CD4-positive, alpha-beta T cell (primary cell): ENCODE measurements at regions not wholly inside any gene's neighbourhood (a gene's known extent, or its start where the extent isn't known, plus 50 kb on each side); places are given as distances from the start of the nearest gene placed in this dataset.

ENCODE experiments used
- ATAC-seq: fragments of 200-7000 bp; cut with Tn5 transposase; one replicate; pipeline ENCODE4 v1.10.0; 2022; ENCODE audit warnings: mild to moderate bottlenecking; ENCODE audit not compliant: poor library complexity
- CTCF ChIA-PET: fragments of 350-600 bp; sonication (Branson Sonifier 250); formaldehyde crosslinking; loops from one replicate; lab custom pipeline; 2021; ENCODE audit warnings: antibody characterized with exemption, inconsistent platforms; lab: Charles Lee
- POLR2A ChIA-PET: fragments of 350-600 bp; sonication (Branson Sonifier 250); formaldehyde crosslinking; loops from one replicate; lab custom pipeline; 2021; ENCODE audit warnings: antibody characterized with exemption, inconsistent platforms; lab: Charles Lee
- DNase-seq, 14 experiments: peaks; one replicate each; pipeline ENCODE4 v3.0.0-alpha.2; 2013 to 2020; ENCODE audit warnings: mixed read lengths in 2 of 14
- H3K27ac ChIP-seq, 2 donors: one replicate each; pipeline versions ENCODE4 v1.5.1 to v1.7.0; 2013; ENCODE audit warnings: low read length in 2 of 2, low read depth in 1 of 2, mild to moderate bottlenecking in 1 of 2
- H3K27me3 ChIP-seq, 2 experiments: 1 replicate in 1 of 2; 2 replicates in 1 of 2; pipeline versions ENCODE4 v1.6.1 to v1.7.0; 2013; ENCODE audit warnings: low read length in 2 of 2, control low read depth in 1 of 2, mild to moderate bottlenecking in 1 of 2, moderate library complexity in 1 of 2; ENCODE audit not compliant: insufficient read depth in 2 of 2, control insufficient read depth in 1 of 2
- H3K36me3 ChIP-seq: one replicate; pipeline ENCODE4 v1.6.1; 2013; ENCODE audit warnings: low read length, control low read depth; ENCODE audit not compliant: insufficient read depth
- H3K4me1 ChIP-seq: one replicate; pipeline ENCODE4 v1.6.1; 2013; ENCODE audit warnings: low read length, control low read depth; ENCODE audit not compliant: insufficient read depth
- H3K4me3 ChIP-seq: one replicate; pipeline ENCODE4 v1.5.1; 2013; ENCODE audit warnings: mild to moderate bottlenecking, low read length, moderate library complexity
- H3K9me3 ChIP-seq, 2 experiments: 1 replicate in 1 of 2; 2 replicates in 1 of 2; pipeline versions ENCODE4 v1.6.1 to v1.7.0; 2013; ENCODE audit warnings: low read length in 2 of 2, mild to moderate bottlenecking in 2 of 2, control low read depth in 1 of 2, moderate library complexity in 1 of 2; ENCODE audit not compliant: control insufficient read depth in 1 of 2, insufficient read depth in 1 of 2
- H3K27ac Mint-ChIP-seq: one replicate; pipeline ENCODE4 v1.8.0; 2020; ENCODE audit warnings: mixed read lengths
- H3K27me3 Mint-ChIP-seq: one replicate; pipeline ENCODE4 v1.8.0; 2021; ENCODE audit warnings: mixed read lengths
- H3K36me3 Mint-ChIP-seq: one replicate; pipeline ENCODE4 v1.8.0; 2021; ENCODE audit warnings: low read depth, mixed read lengths
- H3K4me1 Mint-ChIP-seq: one replicate; pipeline ENCODE4 v1.8.0; 2021; ENCODE audit warnings: low read depth, mixed read lengths
- H3K4me3 Mint-ChIP-seq: one replicate; pipeline ENCODE4 v1.8.0; 2020; ENCODE audit warnings: mild to moderate bottlenecking, mixed read lengths
- H3K9me3 Mint-ChIP-seq: one replicate; pipeline ENCODE4 v1.8.0; 2020; ENCODE audit warnings: mixed read lengths
- intact Hi-C, 2 experiments: fragments of 100-400 bp; cut with DNase I in 1 of 2; cut with micrococcal nuclease in 1 of 2; formaldehyde crosslinking; loops; one replicate each; pipeline versions ENCODE4 v1.15.1 to v1.9.0; 2023 to 2025; cut with DNase I, micrococcal nuclease
- TF ChIP-seq, protein P1 (sequence below): fragments of 200-600 bp; IDR thresholded peaks from one replicate; pipeline ENCODE4 v1.8.0; 2022; ENCODE audit warnings: antibody characterized with exemption, mild to moderate bottlenecking

DNA sequence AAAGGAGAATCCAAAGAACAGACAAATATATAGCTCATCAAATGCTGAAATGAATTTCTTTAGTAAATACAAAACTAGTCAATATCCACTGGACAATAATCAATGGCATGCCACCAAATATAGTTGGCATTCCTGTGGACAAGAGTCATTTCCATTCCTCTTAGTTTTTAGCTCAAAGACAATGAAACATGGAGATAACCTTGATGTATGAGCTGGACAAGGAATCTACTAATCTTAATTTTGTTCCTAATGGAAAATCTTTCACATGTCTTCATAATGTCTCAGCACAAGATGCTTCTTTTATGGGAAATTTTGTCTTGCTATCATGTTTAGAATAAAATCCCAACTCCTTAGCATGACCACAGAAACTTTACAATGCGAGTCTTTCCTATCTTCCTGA lies 87.8 kb downstream of the PFDN4 start:
- H3K27me3 Mint-ChIP-seq, result peaks cover 51% of the 10 kb centered on the region
- TF ChIP-seq, protein P1, sequence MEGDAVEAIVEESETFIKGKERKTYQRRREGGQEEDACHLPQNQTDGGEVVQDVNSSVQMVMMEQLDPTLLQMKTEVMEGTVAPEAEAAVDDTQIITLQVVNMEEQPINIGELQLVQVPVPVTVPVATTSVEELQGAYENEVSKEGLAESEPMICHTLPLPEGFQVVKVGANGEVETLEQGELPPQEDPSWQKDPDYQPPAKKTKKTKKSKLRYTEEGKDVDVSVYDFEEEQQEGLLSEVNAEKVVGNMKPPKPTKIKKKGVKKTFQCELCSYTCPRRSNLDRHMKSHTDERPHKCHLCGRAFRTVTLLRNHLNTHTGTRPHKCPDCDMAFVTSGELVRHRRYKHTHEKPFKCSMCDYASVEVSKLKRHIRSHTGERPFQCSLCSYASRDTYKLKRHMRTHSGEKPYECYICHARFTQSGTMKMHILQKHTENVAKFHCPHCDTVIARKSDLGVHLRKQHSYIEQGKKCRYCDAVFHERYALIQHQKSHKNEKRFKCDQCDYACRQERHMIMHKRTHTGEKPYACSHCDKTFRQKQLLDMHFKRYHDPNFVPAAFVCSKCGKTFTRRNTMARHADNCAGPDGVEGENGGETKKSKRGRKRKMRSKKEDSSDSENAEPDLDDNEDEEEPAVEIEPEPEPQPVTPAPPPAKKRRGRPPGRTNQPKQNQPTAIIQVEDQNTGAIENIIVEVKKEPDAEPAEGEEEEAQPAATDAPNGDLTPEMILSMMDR, result no peak
- Histone ChIP-seq H3K27ac (no peak overlapping the region), H3K36me3 (no peaks in the 10 kb centered on the region), H3K27me3 (no peaks in the 10 kb centered on the region), H3K4me1 (no peaks in the 10 kb centered on the region), H3K9me3 (no peaks in the 10 kb centered on the region), H3K4me3 (no peak overlapping the region)
- H3K27ac Mint-ChIP-seq, result no peak overlapping the region
- ChIA-PET CTCF (no interaction called here), POLR2A (no interaction called here)
- ATAC-seq (no peak), DNase-seq (no peak)
- no peaks in the 10 kb centered on the region for H3K4me1 Mint-ChIP-seq
- no peaks in the 10 kb centered on the region for H3K9me3 Mint-ChIP-seq
- intact Hi-C loops, result no loop called here
- H3K4me3 Mint-ChIP-seq, result no peak overlapping the region
- H3K36me3 Mint-ChIP-seq, result no peaks in the 10 kb centered on the region

DNA sequence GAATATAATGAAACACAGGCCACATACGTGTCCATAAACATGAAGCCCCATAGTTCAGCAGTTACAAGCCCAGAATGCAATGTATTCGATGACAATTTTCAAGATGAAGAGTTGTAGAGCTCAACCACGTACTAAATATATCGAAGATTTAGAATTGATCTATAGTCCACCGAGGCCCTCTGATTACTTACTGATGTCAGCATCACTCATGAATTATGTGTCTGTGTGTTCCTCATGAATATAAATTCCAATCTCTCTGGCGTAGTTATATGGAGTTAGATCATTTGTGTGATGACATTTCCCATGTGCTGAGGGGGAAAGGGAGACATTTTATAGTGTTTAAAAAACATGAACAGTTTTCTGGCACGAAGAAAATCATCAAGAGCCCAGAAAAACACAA lies 97.5 kb downstream of the PFDN4 start:
- Histone ChIP-seq H3K9me3 (no peaks in the 10 kb centered on the region), H3K36me3 (no peaks in the 10 kb centered on the region), H3K27ac (no peak overlapping the region), H3K4me1 (no peaks in the 10 kb centered on the region), H3K4me3 (no peak overlapping the region), H3K27me3 (peaks cover 0 to 4% of the 10 kb centered on the region in 2 experiments)
- ATAC-seq (no peak), DNase-seq (no peak)
- ChIA-PET CTCF (no interaction called here), POLR2A (no interaction called here)
- H3K9me3 Mint-ChIP-seq, result no peaks in the 10 kb centered on the region
- peaks cover 32% of the 10 kb centered on the region for H3K27me3 Mint-ChIP-seq
- intact Hi-C loops, result no loop called here
- H3K36me3 Mint-ChIP-seq, result no peaks in the 10 kb centered on the region
- TF ChIP-seq, protein P1, result no peak
- no peaks in the 10 kb centered on the region for H3K4me1 Mint-ChIP-seq
- no peak overlapping the region for H3K27ac Mint-ChIP-seq
- no peak overlapping the region for H3K4me3 Mint-ChIP-seq

DNA sequence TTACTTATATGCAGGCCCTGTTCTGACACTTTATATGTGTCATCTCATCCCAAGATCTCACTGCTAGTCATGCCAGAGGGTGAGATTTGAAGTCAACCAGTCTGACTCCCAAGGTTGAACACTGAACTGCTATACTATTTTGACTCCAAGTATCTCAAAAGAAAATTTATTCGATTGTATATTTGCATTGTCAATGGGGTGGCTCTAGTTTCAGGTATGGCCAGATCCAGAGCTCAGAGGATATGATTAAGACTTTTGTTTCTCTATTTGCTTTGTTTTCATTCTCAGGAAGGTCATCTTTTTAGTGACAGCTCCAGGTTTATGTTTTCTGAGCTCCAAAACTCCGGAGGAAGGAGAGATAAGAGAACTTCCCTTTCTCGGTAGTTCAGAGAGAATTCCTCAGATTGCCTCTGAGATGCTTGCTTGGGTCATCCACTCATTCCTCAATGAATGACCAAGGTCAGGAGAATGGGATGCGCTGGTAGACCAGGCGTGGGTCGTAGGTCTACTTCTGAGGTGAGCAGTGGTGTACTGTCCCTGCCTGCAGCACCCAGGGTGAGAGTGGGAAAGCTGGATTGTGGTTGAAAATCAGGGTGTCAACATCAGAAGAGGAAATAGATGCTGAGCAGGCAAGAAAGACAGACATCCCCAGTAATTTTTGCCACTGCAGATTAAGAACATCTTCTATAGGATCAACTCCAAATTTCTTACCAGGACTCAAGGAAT lies 99.3 kb downstream of the PFDN4 start:
- no peak overlapping the region for H3K27ac Mint-ChIP-seq
- DNase-seq, result no peak
- CTCF ChIA-PET, result no interaction called here
- no peaks in the 10 kb centered on the region for H3K36me3 Mint-ChIP-seq
- ATAC-seq, result no peak
- no peak overlapping the region for H3K4me3 Mint-ChIP-seq
- no peaks in the 10 kb centered on the region for H3K4me1 Mint-ChIP-seq
- Histone ChIP-seq H3K4me1 (no peaks in the 10 kb centered on the region), H3K4me3 (no peak overlapping the region), H3K36me3 (no peaks in the 10 kb centered on the region), H3K27me3 (peaks cover 0 to 4% of the 10 kb centered on the region in 2 experiments), H3K27ac (no peak overlapping the region), H3K9me3 (no peaks in the 10 kb centered on the region)
- no peaks in the 10 kb centered on the region for H3K9me3 Mint-ChIP-seq
- POLR2A ChIA-PET, result no interaction called here
- intact Hi-C loops, result no loop called here
- TF ChIP-seq, protein P1, result no peak
- H3K27me3 Mint-ChIP-seq, result peaks cover 42% of the 10 kb centered on the region
